SK-N-SH (cell line): ENCODE measurements at regions not wholly inside any gene's neighbourhood (a gene's known extent, or its start where the extent isn't known, plus 50 kb on each side); places are given as distances from the start of the nearest gene placed in this dataset.

Experiments
- CTCF ChIA-PET: fragments of 300-600, 350-600 bp; formaldehyde crosslinking; extraction: SDS; loops from one replicate; lab custom pipeline; 2021; lab: Yijun Ruan, JAX
- POLR2A ChIA-PET: fragments of 350-600 bp; sonication (Branson Sonifier 250); formaldehyde crosslinking; extraction: SDS; loops from one replicate; lab custom pipeline; 2020; ENCODE audit warnings: antibody characterized with exemption, inconsistent platforms; lab: Yijun Ruan, JAX
- DNase-seq: peaks from one replicate; pipeline ENCODE4 v3.0.0; 2012
- H2AFZ ChIP-seq: fragments of 200-600 bp; sonication (generic); 2 replicates; pipeline ENCODE4 v1.8.1; 2016; ENCODE audit warnings: antibody characterized with exemption, mild to moderate bottlenecking, low read depth
- H3F3A ChIP-seq: fragments of 200-600 bp; sonication (generic); replicated peaks from 2 replicates; pipeline ENCODE3; 2016; ENCODE audit warnings: antibody characterized with exemption, mild to moderate bottlenecking; ENCODE audit not compliant: insufficient read depth
- H3K27ac ChIP-seq, 2 experiments: fragments of 200-500 bp in 1 of 2; fragments of 200-600 bp in 1 of 2; sonication (Bioruptor generic) in 1 of 2; sonication (generic), shearing (Covaris generic) in 1 of 2; 2 replicates each; pipeline versions ENCODE4 v1.5.1 to v1.6.1; 2014 to 2016; ENCODE audit warnings: low read depth in 2 of 2, inconsistent platforms in 1 of 2, low read length in 1 of 2, mild to moderate bottlenecking in 1 of 2, mixed read lengths in 1 of 2
- H3K27me3 ChIP-seq: fragments of 200-600 bp; sonication (generic), shearing (Covaris generic); 2 replicates; pipeline ENCODE4 v1.6.1; 2016; ENCODE audit warnings: mixed run types; ENCODE audit not compliant: insufficient read depth
- H3K36me3 ChIP-seq, 2 experiments: fragments of 200-500 bp in 1 of 2; fragments of 200-600 bp in 1 of 2; sonication (Bioruptor generic) in 1 of 2; sonication (generic) in 1 of 2; replicated peaks in 1 of 2; 2 replicates each; pipeline versions ENCODE3 to v1.5.1; 2014 to 2016; ENCODE audit warnings: low read length in 1 of 2, mild to moderate bottlenecking in 1 of 2; ENCODE audit not compliant: insufficient read depth in 2 of 2, control insufficient read depth in 1 of 2
- H3K4me1 ChIP-seq, 2 experiments: fragments of 200-500 bp in 1 of 2; fragments of 200-600 bp in 1 of 2; sonication (Bioruptor generic) in 1 of 2; sonication (generic), shearing (Covaris generic) in 1 of 2; 2 replicates each; pipeline versions ENCODE4 v1.5.1 to v1.6.1; 2014 to 2016; ENCODE audit warnings: low read depth in 1 of 2, low read length in 1 of 2, mixed run types in 1 of 2; ENCODE audit not compliant: insufficient read depth in 2 of 2, control insufficient read depth in 1 of 2
- H3K4me2 ChIP-seq: fragments of 200-600 bp; sonication (generic), shearing (Covaris generic); 2 replicates; pipeline ENCODE4 v1.6.1; 2017; ENCODE audit warnings: mixed run types
- H3K4me3 ChIP-seq, 2 experiments: fragments of 200-500 bp in 1 of 2; fragments of 200-600 bp in 1 of 2; sonication (Bioruptor generic) in 1 of 2; sonication (generic), shearing (Covaris generic) in 1 of 2; 2 replicates each; pipeline versions ENCODE4 v1.5.1 to v1.8.1; 2014 to 2016; ENCODE audit warnings: low read depth in 2 of 2, inconsistent platforms in 1 of 2, low read length in 1 of 2, mild to moderate bottlenecking in 1 of 2, mixed read lengths in 1 of 2, moderate library complexity in 1 of 2
- H3K79me2 ChIP-seq: fragments of 200-600 bp; sonication (generic); 2 replicates; pipeline ENCODE4 v1.8.1; 2017; ENCODE audit warnings: mild to moderate bottlenecking; ENCODE audit not compliant: insufficient read depth
- H3K9ac ChIP-seq: fragments of 200-600 bp; sonication (generic); 2 replicates; pipeline ENCODE4 v1.6.1; 2017; ENCODE audit warnings: mixed run types
- H3K9me2 ChIP-seq: fragments of 200-600 bp; sonication (generic); 2 replicates; pipeline ENCODE4 v1.6.1; 2017; ENCODE audit warnings: mixed run types
- H3K9me3 ChIP-seq: fragments of 200-600 bp; sonication (generic); 2 replicates; pipeline ENCODE4 v1.6.1; 2017; ENCODE audit warnings: mixed run types, mild to moderate bottlenecking, moderate library complexity
- H4K20me1 ChIP-seq: fragments of 200-600 bp; sonication (generic); 2 replicates; pipeline ENCODE4 v1.6.1; 2017; ENCODE audit warnings: mild to moderate bottlenecking, mixed run types; ENCODE audit not compliant: insufficient read depth
- CHD2 ChIP-seq: fragments of 150-350 bp; IDR thresholded peaks from 2 replicates; pipeline ENCODE4 v1.6.1; 2018; ENCODE audit warnings: low read length; ENCODE audit not compliant: partially characterized antibody
- EZH2phosphoT487 ChIP-seq: fragments of 200-600 bp; sonication (generic); IDR thresholded peaks from 2 replicates; pipeline ENCODE4 v1.6.1; 2017; ENCODE audit warnings: low read depth, mixed run types, mild to moderate bottlenecking, antibody characterized with exemption, moderate library complexity, borderline replicate concordance
- FOXM1 ChIP-seq: IDR thresholded peaks from 2 replicates; pipeline ENCODE4 v1.4.0; 2012; ENCODE audit warnings: low read depth, mild to moderate bottlenecking
- GATA2 ChIP-seq: sonication (generic); formaldehyde crosslinking; IDR thresholded peaks from 2 replicates; pipeline ENCODE4 v1.5.0; 2020; ENCODE audit warnings: mild to moderate bottlenecking, missing genetic modification reagents
- MAX ChIP-seq: IDR thresholded peaks from 2 replicates; pipeline ENCODE4 v1.4.0; 2012; ENCODE audit warnings: low read depth
- MEF2A ChIP-seq: IDR thresholded peaks from 2 replicates; pipeline ENCODE4 v1.4.0; 2012; ENCODE audit warnings: low read depth, borderline replicate concordance
- MXI1 ChIP-seq: IDR thresholded peaks from 2 replicates; pipeline ENCODE4 v1.6.1; 2012; ENCODE audit warnings: mild to moderate bottlenecking, low read depth, low read length, improper control_type of control experiment
- NFIC ChIP-seq: IDR thresholded peaks from 2 replicates; pipeline ENCODE4 v1.4.0; 2012; ENCODE audit warnings: borderline replicate concordance
- PBX3 ChIP-seq: IDR thresholded peaks from 2 replicates; pipeline ENCODE4; 2012
- RFX5 ChIP-seq: IDR thresholded peaks from 2 replicates; pipeline ENCODE4 v1.6.1; 2012; ENCODE audit warnings: mild to moderate bottlenecking, improper control_type of control experiment, low read length
- RXRA ChIP-seq: IDR thresholded peaks from 2 replicates; pipeline ENCODE4 v1.4.0; 2012; ENCODE audit warnings: low read depth, mild to moderate bottlenecking, borderline replicate concordance
- SIN3A ChIP-seq: IDR thresholded peaks from 2 replicates; pipeline ENCODE4 v1.6.1; 2012; ENCODE audit warnings: low read depth, mild to moderate bottlenecking, low read length, moderate library complexity, borderline replicate concordance
- SMC3 ChIP-seq: IDR thresholded peaks from 2 replicates; pipeline ENCODE4 v1.6.1; 2012; ENCODE audit warnings: low read depth, low read length, improper control_type of control experiment
- TCF12 ChIP-seq: IDR thresholded peaks from 2 replicates; pipeline ENCODE4 v1.4.0; 2012
- TEAD4 ChIP-seq: IDR thresholded peaks from 2 replicates; pipeline ENCODE4 v1.4.0; 2012; ENCODE audit warnings: mild to moderate bottlenecking, borderline replicate concordance; ENCODE audit not compliant: insufficient read depth
- ZBTB33 ChIP-seq: IDR thresholded peaks from 2 replicates; pipeline ENCODE4 v1.4.0; 2012; ENCODE audit warnings: low read depth, borderline replicate concordance
- WGBS: methylation state at CpG from one replicate; pipeline ENCODE4 v1.1.6; 2017; ENCODE audit warnings: low lambda C conversion rate; 5-methylcytosine and 5-hydroxymethylcytosine counted together

- TF ChIP-seq ZBTB33 (no peak), FOXM1 (no peak)
Measured at GRCh38 chr7:25770235-25770634, 381.8 kb upstream of the NFE2L3 start (continued).

- WGBS = 34% methylated on average over 3 of the region's 3 CpGs
- CTCF ChIA-PET = interaction anchor here (0.9 to 1.8 kb wide), 2 partner anchors 11 to 13 kb away, joined by 3 to 4 read pairs; no protein-coding TSS in a partner anchor
- DNase-seq = no peak
- no peaks in the 10 kb centered on the region for H3K79me2 ChIP-seq
- H3K27me3 ChIP-seq = no peaks in the 10 kb centered on the region
- no peaks in the 10 kb centered on the region for H3F3A ChIP-seq
- no peaks in the 10 kb centered on the region for H3K9me2 ChIP-seq
- no peak overlapping the region for H3K4me2 ChIP-seq
- TF ChIP-seq RFX5 = no peak
- no peaks in the 10 kb centered on the region for H4K20me1 ChIP-seq
- H3K9ac ChIP-seq = no peak overlapping the region
- H3K9me3 ChIP-seq = no peaks in the 10 kb centered on the region
- no peaks in the 10 kb centered on the region for H3K36me3 ChIP-seq
- H3K4me3 ChIP-seq = no peak overlapping the region
- H3K27ac ChIP-seq = no peak overlapping the region
- H3K4me1 ChIP-seq = no peaks in the 10 kb centered on the region
- H2AFZ ChIP-seq = no peak overlapping the region
- POLR2A ChIA-PET = no interaction called here
Measured at GRCh38 chr7:25770670-25771069, 381.3 kb upstream of the NFE2L3 start.

GRCh38 chr7:25771491-25771890, 380.5 kb upstream of the NFE2L3 start:
- no peak overlapping the region for H3K4me2 ChIP-seq
- no peak overlapping the region for H3K4me3 ChIP-seq
- no peak overlapping the region for H3K27ac ChIP-seq
- H3K36me3 ChIP-seq = no peaks in the 10 kb centered on the region
- no peak for DNase-seq
- no peaks in the 10 kb centered on the region for H4K20me1 ChIP-seq
- POLR2A ChIA-PET = no interaction called here
- H2AFZ ChIP-seq = no peak overlapping the region
- H3K4me1 ChIP-seq = no peaks in the 10 kb centered on the region
- H3K79me2 ChIP-seq = no peaks in the 10 kb centered on the region
- no peaks in the 10 kb centered on the region for H3K27me3 ChIP-seq
- H3K9ac ChIP-seq = no peak overlapping the region
- H3F3A ChIP-seq = no peaks in the 10 kb centered on the region
- CTCF ChIA-PET = interaction anchor here (1.2 kb wide), 1 partner anchor 80 kb away, joined by 3 read pairs; no protein-coding TSS in a partner anchor
- WGBS = 55% methylated on average over 4 of the region's 4 CpGs
- TF ChIP-seq EZH2phosphoT487 (no peak), TEAD4 (no peak), MEF2A (no peak), MAX (no peak), RXRA (no peak), TCF12 (no peak), PBX3 (no peak), SIN3A (no peak), SMC3 (no peak), CHD2 (no peak), MXI1 (no peak), GATA2 (no peak), NFIC (no peak)
- H3K9me3 ChIP-seq = no peaks in the 10 kb centered on the region
- H3K9me2 ChIP-seq = no peaks in the 10 kb centered on the region
